K562 (cell line): ENCODE measurements at regions not wholly inside any gene's neighbourhood (a gene's known extent, or its start where the extent isn't known, plus 50 kb on each side); places are given as distances from the start of the nearest gene placed in this dataset.

Experiments
- CAMTA2 ChIP-seq: fragments of 250-450 bp; sonication (Bioruptor Pico); conservative IDR thresholded peaks from 2 replicates; pipeline ENCODE4 v1.5.1; 2022
- CREBBP ChIP-seq: IDR thresholded peaks from one replicate; pipeline ENCODE4 v1.6.1; 2012; ENCODE audit warnings: low read depth, mild to moderate bottlenecking, control low read depth, inconsistent platforms, low read length
- DNMT1 ChIP-seq: fragments of 450-650 bp; IDR thresholded peaks from 2 replicates; pipeline ENCODE4 v1.6.1; 2016; ENCODE audit warnings: antibody characterized with exemption, mild to moderate bottlenecking
- ELF1 ChIP-seq: fragments of 200-800 bp; sonication (Bioruptor generic); IDR thresholded peaks from 2 replicates; pipeline ENCODE4 v1.6.1; 2016; ENCODE audit warnings: missing genetic modification characterization, missing compliant biosample characterization
- ESRRA ChIP-seq: fragments of 450-650 bp; IDR thresholded peaks from 2 replicates; pipeline ENCODE4 v1.6.1; 2014; ENCODE audit warnings: low read depth, mild to moderate bottlenecking, moderate library complexity, borderline replicate concordance
- EWSR1 ChIP-seq: fragments of 450-650 bp; IDR thresholded peaks from 2 replicates; pipeline ENCODE4 v1.6.1; 2018; ENCODE audit warnings: borderline replicate concordance, mild to moderate bottlenecking, low read depth, moderate library complexity; ENCODE audit not compliant: partially characterized antibody
- GTF2F1 ChIP-seq: IDR thresholded peaks from 2 replicates; pipeline ENCODE4 v1.6.1; 2011; ENCODE audit warnings: low read depth, low read length, improper control_type of control experiment
- HINFP ChIP-seq: fragments of 450-650 bp; conservative IDR thresholded peaks from 2 replicates; pipeline ENCODE4 v1.6.1; 2016; ENCODE audit warnings: missing genetic modification characterization, low read depth, mild to moderate bottlenecking, control low read depth, missing compliant biosample characterization
- HNRNPL ChIP-seq: fragments of 200-400 bp; formaldehyde crosslinking; IDR thresholded peaks from 2 replicates; pipeline ENCODE4 v1.6.1; 2017; ENCODE audit warnings: low read depth, mild to moderate bottlenecking, low read length
- HSF4 ChIP-seq: fragments of 250-450 bp; sonication (Bioruptor Pico); IDR thresholded peaks from 2 replicates; pipeline ENCODE4 v2.1.2; 2022; ENCODE audit warnings: mild to moderate bottlenecking, moderate library complexity, borderline replicate concordance
- KAT2B ChIP-seq: IDR thresholded peaks from one replicate; pipeline ENCODE4 v1.6.1; 2012; ENCODE audit warnings: low read depth, mild to moderate bottlenecking, control low read depth, inconsistent platforms, low read length, moderate library complexity
- KHSRP ChIP-seq: fragments of 450-650 bp; IDR thresholded peaks from 2 replicates; pipeline ENCODE4 v1.6.1; 2017
- NFRKB ChIP-seq: fragments of 450-650 bp; IDR thresholded peaks from 2 replicates; pipeline ENCODE4 v1.6.1; 2016; ENCODE audit warnings: low read depth
- NR1H2 ChIP-seq: sonication (generic); formaldehyde crosslinking; IDR thresholded peaks from 2 replicates; pipeline ENCODE4 v1.4.0; 2020; ENCODE audit warnings: mild to moderate bottlenecking, missing genetic modification reagents
- NUFIP1 ChIP-seq: fragments of 450-650 bp; IDR thresholded peaks from 2 replicates; pipeline ENCODE4 v1.6.1; 2018; ENCODE audit not compliant: partially characterized antibody
- POLR3G ChIP-seq: IDR thresholded peaks from 2 replicates; pipeline ENCODE4 v1.6.1; 2011; ENCODE audit not compliant: insufficient read length, insufficient replicate concordance; ENCODE audit errors: extremely low read depth
- RBM39 ChIP-seq: fragments of 200-400 bp; formaldehyde crosslinking; optimal IDR thresholded peaks from 2 replicates; pipeline ENCODE3; 2018; ENCODE audit warnings: low read depth, low read length
- STAT5A ChIP-seq: IDR thresholded peaks from 2 replicates; pipeline ENCODE4 v1.6.1; 2012; ENCODE audit warnings: low read length, inconsistent platforms, borderline replicate concordance
- ZBTB7A ChIP-seq: IDR thresholded peaks from 2 replicates; pipeline ENCODE4 v1.6.1; 2011; ENCODE audit warnings: low read depth, mild to moderate bottlenecking, low read length, moderate library complexity, borderline replicate concordance; ENCODE audit not compliant: control insufficient read depth
- ZC3H4 ChIP-seq: sonication (generic); formaldehyde crosslinking; IDR thresholded peaks from 2 replicates; pipeline ENCODE4 v1.9.0; 2021; ENCODE audit warnings: missing genetic modification reagents, borderline replicate concordance
- ZNF311 ChIP-seq: fragments of 250-450 bp; sonication (Bioruptor Pico); IDR thresholded peaks from 2 replicates; pipeline ENCODE4 v1.4.0; 2020; ENCODE audit warnings: mild to moderate bottlenecking, moderate library complexity
- ZNF695 ChIP-seq: fragments of 450-650 bp; formaldehyde crosslinking; IDR thresholded peaks from 2 replicates; pipeline ENCODE4 v1.4.0; 2020; ENCODE audit warnings: mild to moderate bottlenecking, moderate library complexity
- TF ChIP-seq, protein P1 (sequence below): sonication (generic); formaldehyde crosslinking; IDR thresholded peaks from 2 replicates; pipeline ENCODE4 v1.8.1; 2023; ENCODE audit warnings: missing genetic modification reagents, mild to moderate bottlenecking, borderline replicate concordance
- TF ChIP-seq, protein P2 (sequence below): fragments of 450-650 bp; formaldehyde crosslinking; IDR thresholded peaks from 2 replicates; pipeline ENCODE4 v1.4.0; 2020; ENCODE audit warnings: mild to moderate bottlenecking

- TF ChIP-seq, protein P1, sequence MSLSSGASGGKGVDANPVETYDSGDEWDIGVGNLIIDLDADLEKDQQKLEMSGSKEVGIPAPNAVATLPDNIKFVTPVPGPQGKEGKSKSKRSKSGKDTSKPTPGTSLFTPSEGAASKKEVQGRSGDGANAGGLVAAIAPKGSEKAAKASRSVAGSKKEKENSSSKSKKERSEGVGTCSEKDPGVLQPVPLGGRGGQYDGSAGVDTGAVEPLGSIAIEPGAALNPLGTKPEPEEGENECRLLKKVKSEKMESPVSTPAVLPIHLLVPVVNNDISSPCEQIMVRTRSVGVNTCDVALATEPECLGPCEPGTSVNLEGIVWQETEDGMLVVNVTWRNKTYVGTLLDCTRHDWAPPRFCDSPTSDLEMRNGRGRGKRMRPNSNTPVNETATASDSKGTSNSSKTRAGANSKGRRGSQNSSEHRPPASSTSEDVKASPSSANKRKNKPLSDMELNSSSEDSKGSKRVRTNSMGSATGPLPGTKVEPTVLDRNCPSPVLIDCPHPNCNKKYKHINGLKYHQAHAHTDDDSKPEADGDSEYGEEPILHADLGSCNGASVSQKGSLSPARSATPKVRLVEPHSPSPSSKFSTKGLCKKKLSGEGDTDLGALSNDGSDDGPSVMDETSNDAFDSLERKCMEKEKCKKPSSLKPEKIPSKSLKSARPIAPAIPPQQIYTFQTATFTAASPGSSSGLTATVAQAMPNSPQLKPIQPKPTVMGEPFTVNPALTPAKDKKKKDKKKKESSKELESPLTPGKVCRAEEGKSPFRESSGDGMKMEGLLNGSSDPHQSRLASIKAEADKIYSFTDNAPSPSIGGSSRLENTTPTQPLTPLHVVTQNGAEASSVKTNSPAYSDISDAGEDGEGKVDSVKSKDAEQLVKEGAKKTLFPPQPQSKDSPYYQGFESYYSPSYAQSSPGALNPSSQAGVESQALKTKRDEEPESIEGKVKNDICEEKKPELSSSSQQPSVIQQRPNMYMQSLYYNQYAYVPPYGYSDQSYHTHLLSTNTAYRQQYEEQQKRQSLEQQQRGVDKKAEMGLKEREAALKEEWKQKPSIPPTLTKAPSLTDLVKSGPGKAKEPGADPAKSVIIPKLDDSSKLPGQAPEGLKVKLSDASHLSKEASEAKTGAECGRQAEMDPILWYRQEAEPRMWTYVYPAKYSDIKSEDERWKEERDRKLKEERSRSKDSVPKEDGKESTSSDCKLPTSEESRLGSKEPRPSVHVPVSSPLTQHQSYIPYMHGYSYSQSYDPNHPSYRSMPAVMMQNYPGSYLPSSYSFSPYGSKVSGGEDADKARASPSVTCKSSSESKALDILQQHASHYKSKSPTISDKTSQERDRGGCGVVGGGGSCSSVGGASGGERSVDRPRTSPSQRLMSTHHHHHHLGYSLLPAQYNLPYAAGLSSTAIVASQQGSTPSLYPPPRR (CRISPR knock-in tag) = no peak
- no peak for TF ChIP-seq ZNF695 (CRISPR knock-in tag)
- TF ChIP-seq HNRNPL = no peak
- TF ChIP-seq NR1H2 (CRISPR knock-in tag) = no peak
- TF ChIP-seq ZNF311 (CRISPR knock-in tag) = no peak
- TF ChIP-seq KHSRP = no peak
- no peak for TF ChIP-seq GTF2F1
- TF ChIP-seq HINFP = no peak
- TF ChIP-seq RBM39 = no peak
- TF ChIP-seq, protein P2, sequence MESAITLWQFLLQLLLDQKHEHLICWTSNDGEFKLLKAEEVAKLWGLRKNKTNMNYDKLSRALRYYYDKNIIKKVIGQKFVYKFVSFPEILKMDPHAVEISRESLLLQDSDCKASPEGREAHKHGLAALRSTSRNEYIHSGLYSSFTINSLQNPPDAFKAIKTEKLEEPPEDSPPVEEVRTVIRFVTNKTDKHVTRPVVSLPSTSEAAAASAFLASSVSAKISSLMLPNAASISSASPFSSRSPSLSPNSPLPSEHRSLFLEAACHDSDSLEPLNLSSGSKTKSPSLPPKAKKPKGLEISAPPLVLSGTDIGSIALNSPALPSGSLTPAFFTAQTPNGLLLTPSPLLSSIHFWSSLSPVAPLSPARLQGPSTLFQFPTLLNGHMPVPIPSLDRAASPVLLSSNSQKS (CRISPR knock-in tag) = no peak
- no peak for TF ChIP-seq EWSR1
- TF ChIP-seq POLR3G = no peak
- TF ChIP-seq HSF4 (CRISPR knock-in tag) = no peak
- no peak for TF ChIP-seq DNMT1
- no peak for TF ChIP-seq NUFIP1
- no peak for TF ChIP-seq NFRKB
- TF ChIP-seq ZBTB7A = peak; percentile 37; the same call in 1 of the 2 replicates
- TF ChIP-seq ZC3H4 (CRISPR knock-in tag) = no peak
- no peak for TF ChIP-seq ELF1 (tag)
- no peak for TF ChIP-seq KAT2B
- TF ChIP-seq CAMTA2 (CRISPR knock-in tag) = no peak
- no peak for TF ChIP-seq STAT5A
- TF ChIP-seq ESRRA = peak; percentile 97
- TF ChIP-seq CREBBP = no peak
Observed at GRCh38 chr6:105892577-105893262, 193.4 kb upstream of the PRDM1 start (continued).
